NCI-H1048 (cell line): ENCODE measurements at regions not wholly inside any gene's neighbourhood (a gene's known extent, or its start where the extent isn't known, plus 50 kb on each side); places are given as distances from the start of the nearest gene placed in this dataset.
"Not testable (repeated sequence)": the region's sequence is repeated elsewhere in the genome, so short reads cannot be mapped to it uniquely, and the experiment has no call there.

Source experiments
- DNase-seq: peaks from one replicate; lab custom pipeline; 2025; lab: John Stamatoyannopoulos, UW

DNA sequence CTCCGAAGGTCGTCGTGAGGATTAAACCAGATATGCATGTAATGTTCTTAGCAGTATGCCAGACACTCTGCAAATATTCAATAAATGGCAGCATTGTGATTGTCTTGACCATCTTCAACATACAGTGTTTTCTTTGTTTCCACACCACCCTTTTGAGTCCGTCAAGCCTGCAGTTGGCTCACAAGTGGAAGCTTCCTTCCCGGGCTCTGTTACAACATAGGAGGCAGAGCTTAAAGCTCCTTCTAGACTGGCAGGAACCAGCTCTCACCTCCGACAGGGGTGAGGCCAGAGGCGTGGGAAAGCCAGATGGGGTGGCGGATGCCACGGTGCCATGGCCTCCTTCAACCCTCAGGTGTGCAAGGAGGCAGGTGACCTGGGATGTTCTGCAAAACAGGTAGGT, 138.3 kb downstream of the FOXL1 start:
- DNase-seq: no peak

DNA sequence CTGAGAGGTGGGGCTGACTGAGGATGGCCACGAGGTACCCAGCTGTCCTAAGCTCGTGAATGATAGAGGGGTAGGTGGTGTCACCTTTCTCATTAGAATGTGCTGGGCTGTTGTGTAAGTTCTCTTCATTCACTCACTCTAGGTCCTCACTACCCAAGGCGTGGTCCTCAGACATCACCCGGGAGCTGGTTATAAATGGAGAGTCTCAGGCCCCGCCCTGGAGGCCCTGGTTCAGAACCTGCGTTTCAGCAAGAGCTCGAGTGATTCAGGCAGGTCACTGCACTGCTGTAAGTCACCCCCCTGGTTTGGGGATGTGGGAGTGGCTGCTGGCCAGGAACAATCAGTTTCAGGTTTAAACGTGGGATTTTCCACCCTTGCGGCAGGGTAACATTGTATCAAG, 139.8 kb downstream of the FOXL1 start:
- no peak for DNase-seq

DNA sequence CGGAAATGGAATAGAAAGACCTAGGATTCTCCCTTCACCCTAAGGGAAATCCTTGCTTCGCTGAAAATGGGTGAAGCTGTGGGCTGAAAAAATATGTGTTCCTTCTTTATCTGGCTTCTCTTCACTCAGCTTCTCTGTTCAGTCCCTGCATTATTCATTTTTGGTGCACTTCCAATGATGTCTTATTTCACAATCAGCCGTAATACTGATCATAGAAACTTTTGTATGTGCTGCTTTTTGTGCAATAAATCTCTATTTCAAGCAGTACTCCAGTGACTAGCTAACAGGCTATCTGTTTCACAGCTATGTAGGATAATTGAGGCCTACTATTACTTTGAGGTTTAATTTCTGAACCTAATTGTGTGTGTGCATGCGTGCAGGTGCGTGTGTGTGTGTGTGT, 144.6 kb downstream of the FOXL1 start:
- DNase-seq: no peak

DNA sequence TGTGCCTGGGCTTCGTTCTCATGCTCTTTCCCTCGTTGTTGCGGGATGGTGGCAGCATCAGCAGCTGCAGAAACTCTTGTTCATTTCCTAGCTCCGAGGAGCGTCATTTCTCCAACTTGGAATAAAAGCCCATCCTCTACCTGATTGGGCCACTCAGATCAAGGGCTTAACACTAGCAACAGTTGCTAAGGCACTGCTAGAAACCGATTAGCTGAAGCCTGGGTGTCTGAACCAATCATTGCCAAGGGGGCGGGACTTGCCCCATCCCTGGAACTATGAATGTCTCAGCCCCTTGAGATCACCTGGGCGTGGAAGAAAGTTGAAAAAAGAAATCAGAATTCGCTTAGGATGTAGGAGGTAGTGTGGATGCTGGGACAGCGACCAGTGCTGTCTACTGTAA, 145.3 kb downstream of the FOXL1 start:
- DNase-seq: no peak

DNA sequence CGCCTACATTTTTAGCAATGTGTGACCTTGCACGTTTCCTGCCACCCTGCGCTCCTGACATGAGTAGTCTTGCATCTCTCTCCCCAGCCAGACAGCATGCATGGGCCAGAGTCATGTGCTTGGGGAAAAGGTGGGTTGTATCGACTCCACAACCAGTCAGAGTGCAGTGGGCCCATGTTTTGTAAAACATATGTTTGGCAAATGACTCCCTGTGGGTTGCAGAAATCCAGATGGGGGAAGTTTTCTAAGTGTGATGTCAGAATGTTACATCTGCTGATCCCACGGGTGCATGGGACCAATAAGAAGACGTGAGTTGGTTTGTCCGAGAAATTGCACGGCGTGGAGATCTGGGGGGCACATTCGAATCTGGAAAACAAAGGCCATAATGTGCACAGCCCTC, 147.1 kb downstream of the FOXL1 start:
- no peak for DNase-seq

DNA sequence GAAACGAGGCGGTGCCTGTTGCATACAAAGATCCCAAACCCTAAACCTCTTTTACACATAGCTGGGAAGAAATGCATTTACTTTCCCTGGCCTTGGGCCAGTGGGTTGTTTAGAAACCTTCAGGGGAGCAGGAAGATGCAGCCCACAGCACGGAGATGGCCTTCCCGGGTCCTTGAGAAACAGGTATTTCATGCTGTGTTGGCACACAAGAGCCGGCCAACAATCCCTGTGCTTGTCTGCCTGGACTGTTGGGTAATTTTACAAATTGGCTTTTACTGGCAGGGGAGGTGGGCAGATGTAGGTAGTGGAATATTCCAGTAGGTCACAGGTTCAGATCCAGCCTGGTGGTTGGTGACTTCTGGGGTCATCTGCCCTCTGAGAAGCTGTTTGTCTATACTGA, 148.0 kb downstream of the FOXL1 start:
- DNase-seq: no peak

DNA sequence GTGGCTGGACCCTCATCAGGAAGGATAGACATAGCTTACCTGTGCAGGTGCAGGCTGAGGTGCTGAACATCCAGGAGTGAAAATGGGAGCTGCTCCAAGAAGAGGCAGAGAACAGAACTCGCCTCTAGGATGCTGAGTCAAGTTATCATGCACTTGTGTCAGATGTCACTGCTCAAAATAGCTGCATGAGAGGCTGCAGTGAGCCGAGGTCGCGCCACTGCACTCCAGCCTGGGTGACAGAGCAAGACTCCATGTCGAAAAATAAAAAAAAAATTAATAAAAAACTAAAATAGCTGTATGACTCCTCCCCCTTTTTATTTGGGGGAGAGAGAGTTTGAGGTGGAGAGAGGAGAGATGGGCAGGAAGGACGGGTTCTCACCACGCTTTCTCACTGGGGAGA, 148.8 kb downstream of the FOXL1 start:
- DNase-seq: no peak

DNA sequence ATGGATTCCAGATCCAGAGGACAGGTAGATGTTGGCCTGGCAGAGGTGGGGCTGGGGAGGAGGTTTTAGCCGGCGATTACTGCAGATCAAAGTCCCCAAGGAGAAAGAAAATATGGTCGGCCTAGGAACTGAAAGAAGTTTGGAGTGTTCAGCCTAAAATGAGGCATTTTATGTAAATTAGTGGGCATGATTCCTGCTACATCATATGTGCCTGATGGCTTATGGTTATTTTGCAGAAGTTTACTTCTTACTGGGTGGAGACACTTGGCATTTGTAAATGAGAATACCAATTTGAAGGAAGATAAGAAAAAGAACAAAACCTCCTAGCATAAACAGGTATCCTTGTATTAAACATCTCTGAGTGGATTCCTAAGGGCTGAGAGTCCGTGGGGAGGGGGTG, 149.3 kb downstream of the FOXL1 start:
- no peak for DNase-seq

DNA sequence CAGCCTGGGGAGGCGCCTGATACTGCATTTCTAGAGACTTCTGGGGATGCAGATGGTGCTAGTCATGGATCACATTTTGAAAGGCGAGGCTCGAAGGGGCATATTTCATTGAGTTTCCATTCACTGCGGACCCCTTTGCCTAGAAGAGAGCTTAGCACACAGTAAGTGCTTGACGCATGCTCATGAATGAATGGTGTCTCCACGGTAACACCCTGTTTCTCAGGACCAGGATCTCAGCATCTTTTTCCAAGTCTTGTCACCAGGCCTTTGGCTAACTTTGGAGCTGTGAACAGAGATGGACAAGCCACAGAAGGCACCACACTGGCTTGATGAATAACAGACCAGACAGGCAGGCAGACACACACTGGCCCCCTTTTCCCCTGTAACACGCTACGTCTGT, 151.3 kb downstream of the FOXL1 start:
- no peak for DNase-seq

DNA sequence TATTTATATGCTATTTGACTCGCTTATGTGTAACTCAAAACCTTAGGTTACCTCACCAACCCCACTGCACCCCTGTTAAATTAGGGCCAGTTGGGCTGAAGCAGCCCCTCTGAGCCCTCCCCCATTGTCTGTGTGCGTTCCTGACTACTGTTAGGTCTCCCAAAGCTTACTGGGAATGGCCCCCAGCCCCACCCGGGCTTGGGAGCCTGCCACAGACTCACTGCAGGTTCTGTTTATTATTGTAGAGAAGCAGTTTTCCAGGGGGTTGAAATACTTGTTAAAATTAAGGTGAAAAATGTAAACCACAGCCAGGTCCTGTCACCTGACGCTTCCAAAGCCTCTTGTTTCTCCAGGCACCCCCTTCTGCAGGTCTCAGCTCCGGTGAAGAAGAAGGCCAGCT, 151.7 kb downstream of the FOXL1 start:
- DNase-seq: no peak

DNA sequence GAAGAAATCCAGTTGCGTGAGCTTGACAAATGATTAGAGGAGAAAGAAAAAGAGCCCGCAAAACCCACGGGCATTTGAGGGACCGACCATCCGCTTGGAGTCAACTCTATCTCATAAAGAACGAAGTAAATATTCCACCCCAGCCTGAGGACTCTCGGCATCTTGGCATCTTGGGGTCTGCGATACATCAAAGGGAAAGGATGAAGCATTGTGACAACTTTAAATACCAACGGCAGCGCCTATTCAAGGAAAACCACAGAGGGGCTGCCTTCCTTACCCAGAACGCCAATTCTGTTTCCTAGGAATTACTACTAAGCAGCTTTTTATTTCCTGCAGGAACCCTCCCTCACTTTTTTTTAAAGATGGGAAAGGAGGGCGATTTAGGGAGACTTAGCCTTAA, 152.2 kb downstream of the FOXL1 start:
- no peak for DNase-seq

DNA sequence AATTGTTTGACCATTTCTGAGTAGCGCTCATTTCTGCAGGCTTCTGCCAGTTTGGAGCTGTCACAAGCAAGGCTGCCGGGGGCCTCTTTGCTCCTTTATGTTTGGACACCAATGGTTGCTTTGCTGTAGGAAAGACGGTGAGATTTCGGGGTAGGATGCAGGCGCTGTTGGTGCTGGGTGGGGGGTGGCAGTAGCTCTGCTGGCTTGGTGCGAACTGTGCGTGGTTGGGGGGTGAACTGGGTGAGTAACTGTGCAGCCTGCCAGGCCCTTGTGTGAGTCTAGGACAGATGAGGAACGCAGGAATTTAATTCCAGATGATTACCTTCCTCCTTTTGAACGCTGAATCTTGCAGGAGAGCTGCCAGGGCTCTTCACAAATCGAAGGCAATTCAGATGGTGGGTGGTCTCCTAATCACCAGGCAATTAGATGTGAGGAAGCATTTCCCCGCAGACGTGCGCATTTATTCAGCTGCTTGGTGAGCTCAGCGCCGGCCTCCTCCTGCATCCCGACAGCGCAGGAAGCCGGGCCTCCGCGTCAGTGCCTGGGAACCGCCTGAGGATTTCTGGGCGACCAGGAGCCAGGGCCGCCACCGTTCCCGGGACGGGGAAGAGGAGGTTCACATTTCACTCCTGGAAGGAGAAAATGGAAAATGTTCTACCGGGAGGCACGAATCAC, 154.4 kb downstream of the FOXL1 start:
- no peak for DNase-seq

DNA sequence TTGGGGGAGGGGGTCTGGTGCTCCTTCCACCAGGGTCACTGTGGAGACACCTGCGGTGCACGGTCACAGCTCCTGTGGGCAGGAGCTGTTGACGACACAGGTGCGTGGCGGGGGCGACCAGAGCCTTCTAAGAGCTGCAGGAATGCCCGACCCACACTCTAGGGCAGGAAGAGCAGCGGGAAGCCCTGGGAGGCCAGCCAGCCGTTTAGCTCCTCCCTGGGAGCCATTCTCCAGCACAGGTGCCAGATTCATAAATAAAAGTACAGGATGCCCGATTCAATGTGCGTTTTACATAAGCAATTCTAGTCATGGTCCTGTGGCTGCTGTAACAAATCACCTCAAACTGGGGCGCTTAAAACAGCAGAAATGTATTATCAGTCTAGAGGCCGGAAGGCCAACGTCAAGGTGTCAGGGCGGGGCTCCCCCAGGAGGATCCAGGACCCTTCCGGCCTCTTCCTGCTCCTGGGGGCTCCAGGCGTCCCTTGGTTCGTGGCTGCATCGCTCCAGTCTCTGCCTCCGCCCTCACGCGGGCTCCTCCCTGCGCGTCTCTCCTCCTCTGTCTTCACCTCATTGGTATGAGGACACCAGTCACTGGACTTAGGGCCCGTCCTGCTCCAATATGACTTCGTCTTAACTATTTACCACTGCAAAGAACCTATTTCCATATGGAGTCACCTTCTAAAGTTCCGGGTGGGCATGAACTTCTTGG, 155.4 kb downstream of the FOXL1 start:
- no peak for DNase-seq

DNA sequence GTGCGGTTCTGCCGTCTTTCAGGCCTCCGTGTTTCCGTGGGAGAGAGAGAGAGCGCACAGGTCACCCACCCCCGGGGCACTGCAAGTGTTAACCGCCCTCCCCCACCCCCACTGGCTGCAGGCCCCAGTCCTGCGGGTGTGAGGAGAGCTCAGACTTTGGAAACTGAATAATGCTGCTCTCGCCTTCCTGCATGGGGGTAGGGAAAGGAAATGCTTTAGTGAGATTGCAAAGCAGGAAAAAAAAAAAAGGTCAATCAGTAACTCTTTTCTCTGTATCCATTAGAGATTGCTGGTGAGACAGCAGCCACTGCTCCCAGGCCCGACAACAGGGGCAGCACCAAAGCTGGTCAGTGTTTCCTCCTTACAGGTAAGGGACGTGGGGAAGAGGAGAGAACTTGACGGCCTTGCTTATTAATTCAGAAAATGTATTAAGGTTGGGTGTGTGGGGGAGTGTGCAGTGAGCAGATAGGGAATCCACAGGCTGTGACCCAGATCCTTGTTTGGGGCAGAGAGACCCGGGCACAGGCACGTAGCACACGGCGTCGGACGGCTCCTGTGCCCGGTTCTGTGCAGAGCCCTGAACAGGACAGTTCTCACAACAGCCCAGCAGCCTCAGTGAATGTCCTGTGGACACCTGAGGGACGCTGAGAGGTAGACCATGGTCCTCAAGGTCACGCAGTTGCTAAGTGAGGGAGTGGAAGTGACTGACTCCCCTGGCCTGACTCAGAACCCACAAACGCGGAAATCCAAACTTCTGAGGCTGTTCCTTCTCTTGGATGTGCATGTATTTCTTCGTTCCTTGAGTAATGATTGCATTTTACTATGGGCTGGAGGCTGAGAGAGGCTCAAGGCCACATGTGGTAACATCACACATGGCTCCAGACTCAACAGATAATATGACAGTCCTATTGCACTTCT, 156.5 kb downstream of the FOXL1 start:
- no peak for DNase-seq

DNA sequence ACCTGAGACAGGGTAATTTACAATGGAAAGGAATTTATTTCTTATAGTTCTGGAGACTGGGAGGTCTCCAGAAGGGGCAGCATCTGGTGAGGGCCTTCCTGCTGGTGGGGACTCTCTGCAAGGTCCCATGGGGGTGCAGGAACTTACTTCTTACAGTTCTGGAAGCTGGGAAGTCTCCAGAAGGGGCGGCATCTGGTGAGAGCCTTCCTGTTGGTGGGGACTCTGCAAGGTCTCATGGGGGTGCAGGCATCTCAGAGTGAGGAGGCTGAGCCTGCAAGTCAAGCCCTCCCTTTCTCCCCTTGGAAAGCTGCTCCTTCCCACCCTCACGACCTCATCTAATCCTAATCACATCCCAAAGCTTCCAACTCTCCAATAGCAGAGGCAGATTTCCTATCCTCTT, 157.4 kb downstream of the FOXL1 start:
- no peak for DNase-seq

DNA sequence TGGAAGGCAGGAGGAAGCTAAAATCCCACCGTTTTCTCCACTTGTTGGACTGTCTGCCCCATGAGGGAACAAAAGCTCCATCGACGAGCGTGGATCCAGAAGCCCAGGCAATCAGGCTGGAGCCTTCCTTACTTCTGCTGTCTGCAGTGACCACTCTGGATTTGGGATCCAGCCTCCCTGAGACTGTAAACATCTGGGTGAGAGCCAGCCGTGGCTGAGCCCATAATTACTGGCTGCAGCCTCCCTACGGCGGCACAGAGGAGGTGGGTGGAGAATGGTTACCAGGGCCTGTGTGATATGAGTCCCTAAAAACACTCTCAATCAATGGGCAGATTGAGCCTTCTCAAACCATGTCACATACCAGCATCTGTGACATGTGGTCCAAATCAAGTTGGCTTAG, 158.2 kb downstream of the FOXL1 start:
- no peak for DNase-seq

DNA sequence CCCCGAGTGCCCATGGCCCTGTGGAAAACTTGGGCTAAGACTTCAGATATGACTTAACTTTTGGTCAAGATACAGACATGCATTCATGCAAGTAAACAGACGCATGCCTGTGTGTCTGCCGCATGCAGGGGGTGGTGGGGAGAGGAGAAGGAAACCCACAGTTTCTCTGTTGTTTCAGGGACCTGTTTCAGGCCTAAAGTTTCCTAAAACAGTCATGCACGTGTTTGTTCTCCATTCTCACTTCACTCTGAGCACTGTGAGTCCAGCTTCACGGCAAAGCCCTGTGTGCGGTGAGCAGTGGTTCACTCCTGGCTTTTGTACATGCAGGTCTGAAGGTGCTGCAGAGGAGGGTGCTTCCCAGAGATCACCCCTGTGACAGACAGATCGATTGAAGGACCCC, 158.7 kb downstream of the FOXL1 start:
- no peak for DNase-seq

DNA sequence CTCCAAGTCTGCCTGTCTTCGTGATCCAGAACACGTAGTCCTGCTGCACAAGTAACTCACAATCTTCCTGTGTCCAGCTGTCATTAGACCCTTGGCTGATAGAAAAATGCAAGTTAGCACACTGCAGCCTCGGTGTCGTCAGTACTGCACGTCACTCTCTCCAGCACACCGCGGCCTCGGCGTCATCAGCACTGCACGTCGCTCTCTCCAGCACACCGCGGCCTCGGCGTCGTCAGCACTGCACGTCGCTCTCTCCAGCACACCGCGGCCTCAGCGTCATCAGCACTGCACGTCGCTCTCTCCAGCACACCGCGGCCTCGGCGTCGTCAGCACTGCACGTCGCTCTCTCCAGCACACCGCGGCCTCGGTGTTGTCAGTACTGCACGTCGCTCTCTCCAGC, 160.0 kb downstream of the FOXL1 start:
- not testable (repeated sequence) for DNase-seq

DNA sequence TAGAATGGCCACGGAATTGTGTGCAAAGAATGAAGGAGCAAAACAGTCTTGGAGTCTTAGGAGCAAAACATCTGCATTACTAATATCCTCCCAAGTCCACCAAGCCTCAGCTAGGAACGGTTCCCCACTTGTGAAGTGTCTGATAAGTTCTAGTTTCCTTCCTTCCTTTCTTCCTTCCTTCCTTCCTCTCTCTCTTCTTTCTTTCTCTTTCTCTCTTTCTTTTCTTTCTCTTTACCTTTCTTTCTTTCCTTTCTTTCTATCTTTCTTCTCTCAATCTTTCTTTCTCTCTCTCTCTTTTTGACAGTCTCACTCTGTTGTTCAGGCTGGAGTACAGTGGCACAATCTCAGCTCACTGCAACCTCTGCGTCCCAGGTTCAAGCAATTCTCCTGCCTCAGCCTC, 160.8 kb downstream of the FOXL1 start:
- DNase-seq: no peak

DNA sequence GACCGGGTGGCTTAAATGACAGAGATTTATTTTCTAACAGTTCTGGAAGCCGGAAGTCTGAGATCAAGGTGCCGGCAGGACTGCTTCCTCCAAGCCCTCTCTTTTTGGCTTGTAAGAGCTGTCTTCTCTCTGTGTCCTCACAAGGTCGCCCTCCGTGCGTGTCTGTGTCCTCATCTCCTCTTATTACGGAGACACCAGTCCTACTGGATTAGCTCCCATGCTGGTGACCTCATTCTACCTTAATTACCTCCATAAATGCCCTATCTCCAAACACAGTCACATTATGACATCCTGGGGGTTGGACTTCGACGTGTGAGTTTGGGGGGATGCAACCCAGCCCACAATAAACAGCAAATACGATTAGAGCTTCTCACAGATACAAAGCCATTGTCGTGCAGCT, 161.5 kb downstream of the FOXL1 start:
- no peak for DNase-seq

DNA sequence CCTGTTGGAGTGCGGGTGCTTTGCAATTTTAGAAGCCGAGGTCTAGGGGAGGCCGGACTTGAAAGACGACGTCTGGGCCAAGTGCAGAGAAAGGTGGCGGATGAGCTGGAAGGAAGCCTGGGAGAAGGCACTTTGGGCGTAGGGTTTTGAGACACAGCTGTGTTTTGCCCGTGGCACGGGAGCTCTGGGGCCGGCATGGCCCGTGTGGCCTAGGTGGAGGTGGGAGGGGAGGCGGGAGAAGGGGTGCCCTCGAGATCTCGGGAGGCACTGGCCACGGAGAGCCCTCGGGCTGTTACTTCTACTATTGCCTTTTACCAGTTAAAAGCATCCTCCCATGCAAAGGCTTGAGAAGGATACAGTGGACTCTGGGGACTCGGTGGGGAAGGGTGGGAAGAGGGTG, 161.9 kb downstream of the FOXL1 start:
- DNase-seq: no peak

DNA sequence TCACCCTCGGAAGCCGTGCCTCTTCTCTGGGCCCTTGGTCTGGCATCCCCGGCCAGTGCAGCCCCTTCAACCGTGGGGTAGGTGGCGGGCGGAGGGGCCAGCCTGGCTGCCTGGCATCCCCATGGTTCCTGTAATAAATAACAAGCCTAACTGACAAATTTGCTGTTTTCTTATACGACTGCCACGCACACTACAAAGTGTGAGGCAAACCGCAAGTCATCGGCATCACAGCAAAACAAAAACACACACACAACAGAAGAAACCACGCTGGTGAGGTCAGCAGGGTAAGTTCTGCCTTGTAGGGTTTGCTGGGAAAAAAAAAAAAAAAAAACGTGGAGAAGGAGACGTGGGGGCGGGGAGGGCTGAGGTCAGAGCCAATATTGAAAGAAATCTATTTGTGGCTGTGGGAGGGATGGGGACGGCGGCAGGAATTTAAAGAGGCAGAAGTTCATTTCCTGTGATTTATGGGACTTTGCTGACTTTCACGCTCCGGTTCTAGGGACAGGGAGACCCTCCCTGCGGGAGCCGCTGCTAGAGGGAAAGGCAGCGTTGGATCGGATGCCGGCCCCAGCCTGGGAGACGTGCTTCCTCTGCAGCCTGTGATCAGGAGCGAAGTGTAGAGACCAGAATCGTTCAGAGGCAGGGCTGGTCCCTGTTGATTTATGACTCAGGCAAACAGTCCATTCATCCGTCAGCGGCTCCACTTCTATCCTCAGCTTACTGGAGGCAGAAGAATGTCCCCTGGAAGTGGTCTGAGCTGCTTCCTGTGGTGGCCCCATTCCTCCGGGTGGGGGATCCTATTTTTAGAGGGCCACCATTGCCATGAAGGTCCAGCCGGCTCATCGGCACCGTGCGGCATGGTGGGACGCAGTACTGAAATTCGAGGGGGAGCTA, 162.8 kb downstream of the FOXL1 start:
- no peak for DNase-seq
